ENCODE measurements at regions not wholly inside any gene's neighbourhood (a gene's known extent, or its start where the extent isn't known, plus 50 kb on each side); places are given as distances from the start of the nearest gene placed in this dataset.

DNA sequence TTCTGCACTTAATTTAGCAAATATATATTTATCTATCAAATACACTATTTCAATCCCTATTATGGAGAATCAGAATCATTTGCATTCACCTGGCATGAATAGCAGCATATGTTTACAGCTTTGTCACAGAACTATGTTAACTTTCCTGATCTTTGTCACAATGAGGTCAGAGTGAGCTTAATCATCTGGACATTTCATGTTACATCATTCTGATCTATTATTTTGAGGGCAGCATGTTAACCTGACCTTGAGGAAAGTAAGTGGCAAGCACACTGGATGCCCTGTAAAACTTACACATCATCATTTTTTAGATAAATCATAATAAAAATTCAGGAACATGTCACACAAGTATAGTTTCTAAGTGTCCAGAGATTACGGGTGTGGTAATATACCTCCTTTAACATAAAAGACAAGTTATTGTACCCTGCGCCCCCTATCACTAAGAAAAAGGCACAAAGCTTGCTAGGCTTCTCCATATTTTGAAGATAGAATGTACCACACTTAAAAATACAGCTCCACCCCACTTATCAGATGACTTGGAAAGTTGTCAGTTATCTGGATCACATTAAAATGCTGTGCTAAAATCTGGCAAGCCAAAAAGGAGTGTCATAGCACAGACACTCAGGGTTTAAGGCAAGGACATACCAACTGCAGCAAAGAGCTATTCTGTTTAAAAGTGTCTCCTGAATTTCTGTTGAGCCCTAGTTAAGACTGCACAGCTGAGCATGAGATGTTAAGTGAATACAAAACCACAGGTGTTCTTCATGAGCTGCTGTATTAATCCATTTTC, 182.7 kb upstream of the FAT4 start:
- ChIA-PET CTCF (interaction anchor here (1.5 kb wide), 1 partner anchor 11 kb away, joined by 4 read pairs; no protein-coding TSS in a partner anchor), POLR2A (ENCODE audit: unreplicated experiment) (no interaction called here)
- no peaks in the 10 kb centered on the region for H3K79me1 ChIP-seq (ENCODE audit: low read depth in 1 of 2, low read length in 2 of 2)
- H3K14ac ChIP-seq (replicated peaks; ENCODE audit: low read depth, low read length), result no peak overlapping the region
- intact Hi-C loops (cut with micrococcal nuclease) (no loop called here), in situ Hi-C loops (cut with MboI; ENCODE audit: low sequenced_read_pairs) (no loop called here), dilution Hi-C loops (cut with HindIII; ENCODE audit: low sequenced_read_pairs, unreplicated experiment) (no loop called here)
- H3K23ac ChIP-seq (ENCODE audit: low read depth, low read length), result no peak overlapping the region
- no peak; the same call in 1 of the 2 replicates for ATAC-seq (ENCODE audit: low read depth)
- no peak overlapping the region for H2BK5ac ChIP-seq (ENCODE audit: low read depth, low read length, poor library complexity, severe bottlenecking)
- TF ChIP-seq MAFK (IDR thresholded peaks at IDR 0.05; ENCODE audit: low read depth, low read length) (no peak), MXI1 (IDR thresholded peaks at IDR 0.05; ENCODE audit: borderline replicate concordance, low read depth, low read length) (no peak), FOS (IDR thresholded peaks at IDR 0.05; ENCODE audit: low read depth, low read length) (no peak), CEBPB (IDR thresholded peaks at IDR 0.05; ENCODE audit: low read depth, low read length) (no peak), RAD21 (IDR thresholded peaks at IDR 0.05; ENCODE audit: low read length) (no peak), POLR2A (IDR thresholded peaks at IDR 0.05; ENCODE audit: low read depth, low read length) (no peak), SMC3 (IDR thresholded peaks at IDR 0.05; ENCODE audit: low read depth, low read length) (no peak), MAZ (IDR thresholded peaks at IDR 0.05; ENCODE audit: borderline replicate concordance, low read depth, low read length) (no peak), RFX5 (IDR thresholded peaks at IDR 0.05; ENCODE audit: low read depth, low read length) (no peak), BHLHE40 (IDR thresholded peaks at IDR 0.05; ENCODE audit: low read depth, low read length) (no peak), USF2 (IDR thresholded peaks at IDR 0.05; ENCODE audit: low read depth, low read length) (no peak), RCOR1 (IDR thresholded peaks at IDR 0.05; ENCODE audit: insufficient replicate concordance, low read length) (no peak), CHD1 (IDR thresholded peaks at IDR 0.05; ENCODE audit: low read depth, low read length) (no peak), NFE2L2 (IDR thresholded peaks at IDR 0.05; ENCODE audit: low read depth, low read length) (no peak)
- TF ChIP-seq, protein P1, sequence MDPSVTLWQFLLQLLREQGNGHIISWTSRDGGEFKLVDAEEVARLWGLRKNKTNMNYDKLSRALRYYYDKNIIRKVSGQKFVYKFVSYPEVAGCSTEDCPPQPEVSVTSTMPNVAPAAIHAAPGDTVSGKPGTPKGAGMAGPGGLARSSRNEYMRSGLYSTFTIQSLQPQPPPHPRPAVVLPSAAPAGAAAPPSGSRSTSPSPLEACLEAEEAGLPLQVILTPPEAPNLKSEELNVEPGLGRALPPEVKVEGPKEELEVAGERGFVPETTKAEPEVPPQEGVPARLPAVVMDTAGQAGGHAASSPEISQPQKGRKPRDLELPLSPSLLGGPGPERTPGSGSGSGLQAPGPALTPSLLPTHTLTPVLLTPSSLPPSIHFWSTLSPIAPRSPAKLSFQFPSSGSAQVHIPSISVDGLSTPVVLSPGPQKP (IDR thresholded peaks at IDR 0.05; ENCODE audit: borderline replicate concordance, low read depth, low read length), result no peak
- TF ChIP-seq, protein P2, sequence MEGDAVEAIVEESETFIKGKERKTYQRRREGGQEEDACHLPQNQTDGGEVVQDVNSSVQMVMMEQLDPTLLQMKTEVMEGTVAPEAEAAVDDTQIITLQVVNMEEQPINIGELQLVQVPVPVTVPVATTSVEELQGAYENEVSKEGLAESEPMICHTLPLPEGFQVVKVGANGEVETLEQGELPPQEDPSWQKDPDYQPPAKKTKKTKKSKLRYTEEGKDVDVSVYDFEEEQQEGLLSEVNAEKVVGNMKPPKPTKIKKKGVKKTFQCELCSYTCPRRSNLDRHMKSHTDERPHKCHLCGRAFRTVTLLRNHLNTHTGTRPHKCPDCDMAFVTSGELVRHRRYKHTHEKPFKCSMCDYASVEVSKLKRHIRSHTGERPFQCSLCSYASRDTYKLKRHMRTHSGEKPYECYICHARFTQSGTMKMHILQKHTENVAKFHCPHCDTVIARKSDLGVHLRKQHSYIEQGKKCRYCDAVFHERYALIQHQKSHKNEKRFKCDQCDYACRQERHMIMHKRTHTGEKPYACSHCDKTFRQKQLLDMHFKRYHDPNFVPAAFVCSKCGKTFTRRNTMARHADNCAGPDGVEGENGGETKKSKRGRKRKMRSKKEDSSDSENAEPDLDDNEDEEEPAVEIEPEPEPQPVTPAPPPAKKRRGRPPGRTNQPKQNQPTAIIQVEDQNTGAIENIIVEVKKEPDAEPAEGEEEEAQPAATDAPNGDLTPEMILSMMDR (conservative IDR thresholded peaks at IDR 0.05; ENCODE audit: low read depth, low read length), result no peak
- H3K4me3 ChIP-seq (ENCODE audit: insufficient read depth, low read depth, low read length), result no peak overlapping the region
- H3K4me2 ChIP-seq (ENCODE audit: low read depth, low read length), result no peak overlapping the region
- no peak overlapping the region for H4K5ac ChIP-seq (ENCODE audit: low read depth, low read length)
- peak; percentile 2 for DNase-seq
- no peaks in the 10 kb centered on the region for H3K9me1 ChIP-seq (ENCODE audit: insufficient read depth, low read length)
- no peaks in the 10 kb centered on the region for H3K4me1 ChIP-seq (ENCODE audit: control insufficient read depth, insufficient read depth, low read length)
- H4K8ac ChIP-seq (ENCODE audit: low read depth in 2 of 2, low read length in 2 of 2), result no peak overlapping the region
- H3K27ac ChIP-seq (ENCODE audit: insufficient read depth, low read length), result no peak overlapping the region
- WGBS, 2 experiments (ENCODE audit: extremely low coverage in 2 of 2, insufficient read length in 1 of 2), result no CpG with 5 or more reads among the region's 2 CpGs
- H2AFZ ChIP-seq (replicated peaks; ENCODE audit: low read length, poor library complexity), result no peak overlapping the region
- no peak overlapping the region for H2BK15ac ChIP-seq (ENCODE audit: low read depth, low read length)
- H2BK120ac ChIP-seq (ENCODE audit: low read depth, low read length), result no peak overlapping the region; the same call in 1 of the 2 replicates
- no peaks in the 10 kb centered on the region for H3K27me3 ChIP-seq (ENCODE audit: control insufficient read depth, insufficient read depth, low read length)
- no peak overlapping the region for H2AK9ac ChIP-seq (replicated peaks; ENCODE audit: low read depth, low read length, poor library complexity)
- H3K9ac ChIP-seq (ENCODE audit: low read depth, low read length), result no peak overlapping the region
- no peak overlapping the region for H3K56ac ChIP-seq (ENCODE audit: extremely low read depth, insufficient read depth, low read length)
- H3K9me3 ChIP-seq (ENCODE audit: control insufficient read depth, insufficient read depth, low read length), result no peaks in the 10 kb centered on the region
- no peaks in the 10 kb centered on the region for H4K20me1 ChIP-seq (ENCODE audit: insufficient read depth, low read length)
- H2AK5ac ChIP-seq (ENCODE audit: low read depth, low read length), result no peak overlapping the region
- H3K18ac ChIP-seq (ENCODE audit: low read depth, low read length), result no peak overlapping the region
- no peaks in the 10 kb centered on the region for H3K36me3 ChIP-seq (ENCODE audit: control insufficient read depth, insufficient read depth, low read length)
- H3K4ac ChIP-seq (ENCODE audit: low read depth, low read length), result no peak overlapping the region
- no peak overlapping the region for H4K91ac ChIP-seq (ENCODE audit: insufficient read depth, low read depth, low read length)
- BruUV-seq (replicated peaks), result no TSS peak
- no peak overlapping the region for H2BK20ac ChIP-seq (ENCODE audit: low read depth, low read length)

Measured in IMR-90 (cell line).